Aorta (tissue), 5 donors: ENCODE measurements at regions not wholly inside any gene's neighbourhood (a gene's known extent, or its start where the extent isn't known, plus 50 kb on each side); places are given as distances from the start of the nearest gene placed in this dataset.

ENCODE experiments used
- ATAC-seq: fragments of 200-7000 bp; cut with Tn5 transposase; one replicate; pipeline ENCODE4 v1.9.1; 2022; ENCODE audit warnings: moderate library complexity; ENCODE audit not compliant: low FRiP score
- DNase-seq, 2 donors: peaks; one replicate each; pipeline ENCODE4 v3.0.0-alpha.2; 2020
- H3K27ac ChIP-seq, 2 donors: one replicate each; pipeline ENCODE4 v1.5.1; 2013; ENCODE audit warnings: low read length in 2 of 2, mild to moderate bottlenecking in 2 of 2, moderate library complexity in 2 of 2, control low read depth in 1 of 2, inconsistent platforms in 1 of 2, low read depth in 1 of 2
- H3K27me3 ChIP-seq, 2 donors: one replicate each; pipeline ENCODE4 v1.6.1; 2013; ENCODE audit warnings: control low read depth in 1 of 2, low read length in 1 of 2, mild to moderate bottlenecking in 1 of 2, moderate library complexity in 1 of 2; ENCODE audit not compliant: insufficient read depth in 2 of 2, control insufficient read depth in 1 of 2
- H3K36me3 ChIP-seq, 2 donors: one replicate each; pipeline ENCODE4 v1.6.1; 2013; ENCODE audit warnings: control low read depth in 1 of 2, low read length in 1 of 2, mild to moderate bottlenecking in 1 of 2; ENCODE audit not compliant: insufficient read depth in 2 of 2, control insufficient read depth in 1 of 2
- H3K4me1 ChIP-seq, 2 donors: one replicate each; pipeline ENCODE4 v1.6.1; 2013; ENCODE audit warnings: low read length in 2 of 2, control low read depth in 1 of 2, mild to moderate bottlenecking in 1 of 2, moderate library complexity in 1 of 2; ENCODE audit not compliant: insufficient read depth in 2 of 2, control insufficient read depth in 1 of 2
- H3K4me3 ChIP-seq, 2 donors: one replicate each; pipeline ENCODE4 v1.5.1; 2013; ENCODE audit warnings: low read length in 2 of 2, control low read depth in 1 of 2, mild to moderate bottlenecking in 1 of 2
- H3K9me3 ChIP-seq: one replicate; pipeline ENCODE4 v1.6.1; 2013; ENCODE audit warnings: mild to moderate bottlenecking, low read length; ENCODE audit not compliant: control insufficient read depth
- WGBS, 2 donors: extraction: QIAGEN DNeasy Blood & Tissue Kit; methylation state at CpG; one replicate each; pipeline ENCODE4 v1.1.7; 2013; 5-methylcytosine and 5-hydroxymethylcytosine counted together
- intact Hi-C, 2 donors: fragments of 100-400 bp; cut with DNase I; formaldehyde crosslinking; loops; one replicate each; pipeline versions ENCODE4 v1.14.2 to v1.15.0; 2022
- donor health status: healthy with polysubstance abuse.
- donor health status: Bipolar disorder and iron deficiency.
- donor health status: DM: no; HTN: no; CAD: no.
- donor health status: DM: no; HTN: no; CAD: no.
- donor health status: DM: yes; HTN: yes; CAD: no.

GRCh38 chr7:155187061-155187785 lies 110.5 kb upstream of the INSIG1 start:
- 80 to 82% methylated on average over 15 of the region's 15 CpGs for WGBS, 2 donors
- intact Hi-C loops, result no loop called here
- H3K27me3 ChIP-seq, result no peaks in the 10 kb centered on the region
- H3K27ac ChIP-seq, result no peak overlapping the region
- DNase-seq (no peak), ATAC-seq (no peak)
- H3K9me3 ChIP-seq, result peaks cover 16% of the 10 kb centered on the region
- no peak overlapping the region for H3K4me3 ChIP-seq
- H3K36me3 ChIP-seq, result no peaks in the 10 kb centered on the region
- no peaks in the 10 kb centered on the region for H3K4me1 ChIP-seq

GRCh38 chr7:155188357-155188756 lies 109.3 kb upstream of the INSIG1 start:
- Histone ChIP-seq H3K27me3 (no peaks in the 10 kb centered on the region), H3K9me3 (peaks cover 16% of the 10 kb centered on the region), H3K4me1 (no peaks in the 10 kb centered on the region), H3K27ac (no peak overlapping the region), H3K36me3 (no peaks in the 10 kb centered on the region), H3K4me3 (no peak overlapping the region)
- 65 to 74% methylated on average over 2 of the region's 2 CpGs for WGBS, 2 donors
- no peak for DNase-seq
- intact Hi-C loops, result no loop called here
- ATAC-seq, result no peak

GRCh38 chr7:155188821-155189581 lies 108.7 kb upstream of the INSIG1 start:
- WGBS, 2 donors, result 80 to 81% methylated on average over 13 of the region's 13 CpGs
- Histone ChIP-seq H3K4me1 (no peaks in the 10 kb centered on the region), H3K36me3 (no peaks in the 10 kb centered on the region), H3K27ac (no peak overlapping the region), H3K4me3 (no peak overlapping the region), H3K27me3 (no peaks in the 10 kb centered on the region), H3K9me3 (peaks cover 13% of the 10 kb centered on the region)
- intact Hi-C loops, result no loop called here
- ATAC-seq (no peak), DNase-seq (no peak)

- Histone ChIP-seq H3K27me3 (no peaks in the 10 kb centered on the region), H3K4me3 (no peak overlapping the region), H3K27ac (no peak overlapping the region), H3K36me3 (no peaks in the 10 kb centered on the region), H3K9me3 (peaks cover 11% of the 10 kb centered on the region), H3K4me1 (no peaks in the 10 kb centered on the region)
- WGBS, 2 donors, result 78 to 84% methylated on average over 13 of the region's 13 CpGs
- intact Hi-C loops, result no loop called here
- DNase-seq (no peak), ATAC-seq (no peak)
Observed at GRCh38 chr7:155189590-155189989, 108.1 kb upstream of the INSIG1 start.

- Histone ChIP-seq H3K27me3 (no peaks in the 10 kb centered on the region), H3K36me3 (no peaks in the 10 kb centered on the region), H3K9me3 (peaks cover 7% of the 10 kb centered on the region), H3K27ac (no peak overlapping the region), H3K4me1 (no peaks in the 10 kb centered on the region), H3K4me3 (no peak overlapping the region)
- intact Hi-C loops, result loop anchor here (1.0 to 10.0 kb wide), 3 partner anchors 154 to 266 kb away; no protein-coding TSS in a partner anchor
- 13 to 17% methylated on average over 28 of the region's 28 CpGs for WGBS, 2 donors
- peak; percentile 78 for ATAC-seq
- peak in 1 of 2 donors; percentile 89 for DNase-seq
Observed at GRCh38 chr7:155190688-155191087, 107.0 kb upstream of the INSIG1 start.

GRCh38 chr7:155191137-155191536 lies 106.5 kb upstream of the INSIG1 start:
- DNase-seq (no peak), ATAC-seq (no peak)
- 75 to 78% methylated on average over 14 of the region's 14 CpGs for WGBS, 2 donors
- Histone ChIP-seq H3K9me3 (peaks cover 4% of the 10 kb centered on the region), H3K4me1 (no peaks in the 10 kb centered on the region), H3K36me3 (no peaks in the 10 kb centered on the region), H3K27me3 (no peaks in the 10 kb centered on the region), H3K27ac (no peak overlapping the region), H3K4me3 (no peak overlapping the region)
- intact Hi-C loops, result loop anchor here in 1 of 2 donors (10.0 kb wide), 1 partner anchor 266 kb away; no protein-coding TSS in a partner anchor

GRCh38 chr7:155191901-155192478 lies 105.7 kb upstream of the INSIG1 start:
- 73 to 75% methylated on average over 4 of the region's 4 CpGs for WGBS, 2 donors
- ATAC-seq (no peak), DNase-seq (no peak)
- H3K4me1 ChIP-seq, result no peaks in the 10 kb centered on the region
- H3K4me3 ChIP-seq, result no peak overlapping the region
- no peak overlapping the region for H3K27ac ChIP-seq
- no peaks in the 10 kb centered on the region for H3K36me3 ChIP-seq
- no peaks in the 10 kb centered on the region for H3K27me3 ChIP-seq
- intact Hi-C loops, result loop anchor here in 1 of 2 donors (10.0 kb wide), 1 partner anchor 267 kb away; no protein-coding TSS in a partner anchor
- H3K9me3 ChIP-seq, result peaks cover 3% of the 10 kb centered on the region

DNA sequence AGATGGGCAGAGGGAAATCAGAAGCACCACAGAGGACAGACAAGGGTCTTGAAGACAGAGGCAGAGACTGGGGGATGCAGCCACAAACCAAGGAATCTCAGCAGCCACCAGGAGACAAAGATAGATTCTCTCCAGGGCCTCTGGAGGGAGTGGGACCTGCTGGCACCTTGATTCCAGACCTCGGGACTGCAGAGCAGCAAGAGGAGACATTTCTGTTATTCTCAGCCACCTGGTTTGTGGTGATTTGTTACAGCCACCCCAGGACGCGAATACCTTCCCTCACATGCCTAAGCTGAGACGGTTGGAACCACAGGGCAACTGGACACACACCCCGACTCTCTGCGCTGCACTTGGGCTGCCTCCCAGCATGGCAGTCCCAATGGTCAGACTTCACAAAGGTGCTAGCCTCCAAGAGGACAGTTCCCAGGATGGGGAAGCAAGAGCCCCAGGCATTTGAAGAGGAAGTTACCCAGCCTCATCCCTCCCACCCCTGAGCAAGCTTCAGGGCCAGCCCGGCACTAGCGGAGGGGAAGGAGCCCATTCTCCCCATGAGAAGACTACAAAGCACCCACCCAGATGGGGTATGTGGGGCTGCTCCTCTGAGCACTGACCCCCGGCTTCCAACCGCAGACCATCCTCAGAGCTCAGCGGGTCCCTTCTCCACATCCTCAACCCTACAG lies 104.6 kb upstream of the INSIG1 start:
- ATAC-seq, result no peak
- 83 to 88% methylated on average over 11 of the region's 11 CpGs for WGBS, 2 donors
- Histone ChIP-seq H3K36me3 (no peaks in the 10 kb centered on the region), H3K9me3 (no peaks in the 10 kb centered on the region), H3K27ac (no peak overlapping the region), H3K4me1 (no peaks in the 10 kb centered on the region), H3K4me3 (no peak overlapping the region), H3K27me3 (no peaks in the 10 kb centered on the region)
- intact Hi-C loops, result loop anchor here in 1 of 2 donors (10.0 kb wide), 1 partner anchor 268 kb away; no protein-coding TSS in a partner anchor
- no peak for DNase-seq
